ENCODE measurements at regions not wholly inside any gene's neighbourhood (a gene's known extent, or its start where the extent isn't known, plus 50 kb on each side); places are given as distances from the start of the nearest gene placed in this dataset.

DNA sequence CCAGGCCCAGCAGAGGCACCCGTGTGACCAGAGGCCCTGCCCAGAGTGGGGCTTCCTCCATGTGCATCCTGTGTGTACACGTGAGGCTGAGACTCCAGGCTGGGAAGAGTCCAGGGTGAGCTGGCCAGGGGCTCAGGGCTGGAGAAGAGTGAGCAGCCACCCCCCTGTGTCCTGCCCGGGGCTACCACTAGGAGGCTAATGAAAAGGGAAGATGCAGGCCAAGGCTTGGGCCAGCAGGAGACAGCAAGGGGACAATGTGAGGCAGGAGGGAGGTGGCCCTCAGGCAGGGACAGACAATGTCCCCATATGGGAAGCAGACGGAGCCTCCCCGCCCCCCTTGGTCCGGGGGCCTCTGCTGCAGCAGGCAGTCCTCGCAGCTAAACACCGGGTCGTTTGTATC lies 102.0 kb downstream of the HIF1AN start:
- no peak for TF ChIP-seq EZH2 (IDR thresholded peaks at IDR 0.05; ENCODE audit: borderline replicate concordance, insufficient read depth, low read depth, low read length, poor library complexity, severe bottlenecking)
- TF ChIP-seq, protein P1, sequence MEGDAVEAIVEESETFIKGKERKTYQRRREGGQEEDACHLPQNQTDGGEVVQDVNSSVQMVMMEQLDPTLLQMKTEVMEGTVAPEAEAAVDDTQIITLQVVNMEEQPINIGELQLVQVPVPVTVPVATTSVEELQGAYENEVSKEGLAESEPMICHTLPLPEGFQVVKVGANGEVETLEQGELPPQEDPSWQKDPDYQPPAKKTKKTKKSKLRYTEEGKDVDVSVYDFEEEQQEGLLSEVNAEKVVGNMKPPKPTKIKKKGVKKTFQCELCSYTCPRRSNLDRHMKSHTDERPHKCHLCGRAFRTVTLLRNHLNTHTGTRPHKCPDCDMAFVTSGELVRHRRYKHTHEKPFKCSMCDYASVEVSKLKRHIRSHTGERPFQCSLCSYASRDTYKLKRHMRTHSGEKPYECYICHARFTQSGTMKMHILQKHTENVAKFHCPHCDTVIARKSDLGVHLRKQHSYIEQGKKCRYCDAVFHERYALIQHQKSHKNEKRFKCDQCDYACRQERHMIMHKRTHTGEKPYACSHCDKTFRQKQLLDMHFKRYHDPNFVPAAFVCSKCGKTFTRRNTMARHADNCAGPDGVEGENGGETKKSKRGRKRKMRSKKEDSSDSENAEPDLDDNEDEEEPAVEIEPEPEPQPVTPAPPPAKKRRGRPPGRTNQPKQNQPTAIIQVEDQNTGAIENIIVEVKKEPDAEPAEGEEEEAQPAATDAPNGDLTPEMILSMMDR (IDR thresholded peaks at IDR 0.05), result no peak
